Osteocyte (in vitro differentiated cells): ENCODE measurements at regions not wholly inside any gene's neighbourhood (a gene's known extent, or its start where the extent isn't known, plus 50 kb on each side); places are given as distances from the start of the nearest gene placed in this dataset.

Experiments used
- DNase-seq: peaks from one replicate; pipeline ENCODE4 v3.0.0; 2021; ENCODE audit warnings: mixed read lengths; ENCODE audit not compliant: unreplicated experiment; ENCODE audit errors: extremely low spot score
- H3K27ac Mint-ChIP-seq: one replicate; pipeline ENCODE4 v1.8.0; 2021; ENCODE audit warnings: mild to moderate bottlenecking, mixed read lengths; ENCODE audit not compliant: unreplicated experiment
- H3K27me3 Mint-ChIP-seq: one replicate; pipeline ENCODE4 v1.8.0; 2021; ENCODE audit warnings: mixed read lengths; ENCODE audit not compliant: unreplicated experiment
- H3K36me3 Mint-ChIP-seq: one replicate; pipeline ENCODE4 v1.8.0; 2021; ENCODE audit warnings: mixed read lengths; ENCODE audit not compliant: unreplicated experiment
- H3K4me1 Mint-ChIP-seq: one replicate; pipeline ENCODE4 v1.8.0; 2021; ENCODE audit warnings: mixed read lengths; ENCODE audit not compliant: unreplicated experiment
- H3K4me3 Mint-ChIP-seq: one replicate; pipeline ENCODE4 v1.8.0; 2021; ENCODE audit warnings: mild to moderate bottlenecking, moderate library complexity, mixed read lengths; ENCODE audit not compliant: unreplicated experiment
- H3K9me3 Mint-ChIP-seq: one replicate; pipeline ENCODE4 v1.8.0; 2021; ENCODE audit warnings: mixed read lengths; ENCODE audit not compliant: unreplicated experiment
- TF ChIP-seq, protein P1 (sequence below): fragments of 200-600 bp; sonication (generic); IDR thresholded peaks from 2 replicates; pipeline ENCODE4 v1.5.0; 2021; ENCODE audit warnings: antibody characterized with exemption, mild to moderate bottlenecking, moderate library complexity

DNA sequence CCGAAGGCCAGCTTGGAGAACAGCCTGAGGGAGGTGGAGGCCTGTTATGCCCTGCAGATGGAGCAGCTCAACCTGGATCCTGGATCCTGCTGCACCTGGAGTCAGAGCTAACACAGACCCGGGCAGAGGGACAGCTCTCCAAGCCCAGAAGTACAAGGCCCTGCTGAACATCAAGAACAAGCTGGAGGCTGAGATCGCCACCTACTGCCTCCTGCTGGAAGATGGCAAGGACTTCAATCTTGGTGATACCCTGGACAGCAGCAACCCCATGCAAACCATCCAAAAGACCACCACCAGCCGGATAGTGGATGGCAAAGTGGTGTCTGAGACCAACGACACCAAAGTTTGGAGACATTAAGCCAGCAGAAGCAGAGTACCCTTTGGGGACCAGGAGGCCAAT is 223.5 kb upstream of the ID4 start:
- peaks cover 24% of the 10 kb centered on the region for H3K9me3 Mint-ChIP-seq
- H3K36me3 Mint-ChIP-seq: no peaks in the 10 kb centered on the region
- no peak overlapping the region for H3K27ac Mint-ChIP-seq
- H3K4me1 Mint-ChIP-seq: no peaks in the 10 kb centered on the region
- TF ChIP-seq, protein P1, sequence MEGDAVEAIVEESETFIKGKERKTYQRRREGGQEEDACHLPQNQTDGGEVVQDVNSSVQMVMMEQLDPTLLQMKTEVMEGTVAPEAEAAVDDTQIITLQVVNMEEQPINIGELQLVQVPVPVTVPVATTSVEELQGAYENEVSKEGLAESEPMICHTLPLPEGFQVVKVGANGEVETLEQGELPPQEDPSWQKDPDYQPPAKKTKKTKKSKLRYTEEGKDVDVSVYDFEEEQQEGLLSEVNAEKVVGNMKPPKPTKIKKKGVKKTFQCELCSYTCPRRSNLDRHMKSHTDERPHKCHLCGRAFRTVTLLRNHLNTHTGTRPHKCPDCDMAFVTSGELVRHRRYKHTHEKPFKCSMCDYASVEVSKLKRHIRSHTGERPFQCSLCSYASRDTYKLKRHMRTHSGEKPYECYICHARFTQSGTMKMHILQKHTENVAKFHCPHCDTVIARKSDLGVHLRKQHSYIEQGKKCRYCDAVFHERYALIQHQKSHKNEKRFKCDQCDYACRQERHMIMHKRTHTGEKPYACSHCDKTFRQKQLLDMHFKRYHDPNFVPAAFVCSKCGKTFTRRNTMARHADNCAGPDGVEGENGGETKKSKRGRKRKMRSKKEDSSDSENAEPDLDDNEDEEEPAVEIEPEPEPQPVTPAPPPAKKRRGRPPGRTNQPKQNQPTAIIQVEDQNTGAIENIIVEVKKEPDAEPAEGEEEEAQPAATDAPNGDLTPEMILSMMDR: no peak
- H3K4me3 Mint-ChIP-seq: no peak overlapping the region
- peaks cover 2% of the 10 kb centered on the region for H3K27me3 Mint-ChIP-seq
- DNase-seq: no peak

DNA sequence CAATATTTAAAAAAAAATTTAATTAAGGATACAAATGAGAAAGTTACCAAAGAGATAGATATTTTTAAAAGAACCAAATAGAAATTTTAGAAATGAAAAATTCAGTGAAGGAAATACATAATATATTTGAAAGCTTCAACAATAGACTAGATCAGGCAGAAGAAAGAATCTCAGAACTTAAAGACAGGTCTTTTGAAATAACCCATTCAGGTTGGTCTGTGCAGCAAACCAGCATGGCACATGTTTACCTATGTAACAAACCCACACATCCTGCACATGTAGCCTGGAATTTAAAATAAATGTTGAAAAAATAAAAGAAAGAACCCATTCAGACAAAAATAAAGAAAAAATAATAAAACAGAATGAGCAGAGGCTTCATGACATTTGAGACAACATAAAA is 221.1 kb upstream of the ID4 start:
- Mint-ChIP-seq H3K36me3 (no peaks in the 10 kb centered on the region), H3K9me3 (peaks cover 28% of the 10 kb centered on the region), H3K4me1 (no peaks in the 10 kb centered on the region), H3K27ac (no peak overlapping the region), H3K27me3 (peaks cover 2% of the 10 kb centered on the region), H3K4me3 (no peak overlapping the region)
- no peak for DNase-seq
- TF ChIP-seq, protein P1: no peak

- Mint-ChIP-seq H3K4me1 (no peaks in the 10 kb centered on the region), H3K4me3 (no peak overlapping the region), H3K27ac (no peak overlapping the region), H3K36me3 (no peaks in the 10 kb centered on the region), H3K27me3 (no peaks in the 10 kb centered on the region), H3K9me3 (no peaks in the 10 kb centered on the region)
- no peak for DNase-seq
- TF ChIP-seq, protein P1: no peak
Observed at GRCh38 chr6:19632230-19632629, 204.9 kb upstream of the ID4 start.

- Mint-ChIP-seq H3K4me1 (no peaks in the 10 kb centered on the region), H3K4me3 (no peak overlapping the region), H3K27ac (no peak overlapping the region), H3K27me3 (no peaks in the 10 kb centered on the region), H3K9me3 (no peaks in the 10 kb centered on the region), H3K36me3 (no peaks in the 10 kb centered on the region)
- DNase-seq: no peak
- TF ChIP-seq, protein P1: no peak
Observed at GRCh38 chr6:19632786-19633185, 204.4 kb upstream of the ID4 start.

GRCh38 chr6:19635728-19636127 is 201.4 kb upstream of the ID4 start:
- TF ChIP-seq, protein P1: no peak
- no peaks in the 10 kb centered on the region for H3K36me3 Mint-ChIP-seq
- H3K4me3 Mint-ChIP-seq: no peak overlapping the region
- H3K27me3 Mint-ChIP-seq: no peaks in the 10 kb centered on the region
- no peaks in the 10 kb centered on the region for H3K9me3 Mint-ChIP-seq
- no peak for DNase-seq
- H3K4me1 Mint-ChIP-seq: no peaks in the 10 kb centered on the region
- no peak overlapping the region for H3K27ac Mint-ChIP-seq
